ENCODE measurements at regions not wholly inside any gene's neighbourhood (a gene's known extent, or its start where the extent isn't known, plus 50 kb on each side); places are given as distances from the start of the nearest gene placed in this dataset.

- peaks cover 3% of the 10 kb centered on the region; the same call in 1 of the 2 replicates for H3K9me3 ChIP-seq (ENCODE audit: control insufficient read depth, insufficient read depth, low read depth, low read length)
- no peaks in the 10 kb centered on the region for H3K27me3 ChIP-seq (ENCODE audit: control insufficient read depth, insufficient read depth, low read length)
- H3K27ac ChIP-seq (ENCODE audit: low read depth, low read length) = no peak overlapping the region
- H3K36me3 ChIP-seq (ENCODE audit: control insufficient read depth, insufficient read depth, low read length) = no peaks in the 10 kb centered on the region
- H3K9ac ChIP-seq (ENCODE audit: low read length) = no peak overlapping the region
- no peak overlapping the region for H3K4me3 ChIP-seq (ENCODE audit: low read depth, low read length)
- H3K4me1 ChIP-seq (ENCODE audit: control insufficient read depth, insufficient read depth, low read length) = no peaks in the 10 kb centered on the region
These were observed 225.7 kb downstream of the DPH6 start for GRCh38 chr15:35320158-35320780.

- H3K4me1 ChIP-seq (ENCODE audit: control insufficient read depth, insufficient read depth, low read length) = no peaks in the 10 kb centered on the region
- peaks cover 3% of the 10 kb centered on the region; the same call in 1 of the 2 replicates for H3K9me3 ChIP-seq (ENCODE audit: control insufficient read depth, insufficient read depth, low read depth, low read length)
- no peak overlapping the region for H3K9ac ChIP-seq (ENCODE audit: low read length)
- no peak overlapping the region for H3K4me3 ChIP-seq (ENCODE audit: low read depth, low read length)
- no peaks in the 10 kb centered on the region for H3K36me3 ChIP-seq (ENCODE audit: control insufficient read depth, insufficient read depth, low read length)
- no peak overlapping the region for H3K27ac ChIP-seq (ENCODE audit: low read depth, low read length)
- no peaks in the 10 kb centered on the region for H3K27me3 ChIP-seq (ENCODE audit: control insufficient read depth, insufficient read depth, low read length)
These were observed 226.6 kb downstream of the DPH6 start for GRCh38 chr15:35319354-35319753.

GRCh38 chr15:35317217-35317616 is 228.7 kb downstream of the DPH6 start:
- no peaks in the 10 kb centered on the region for H3K4me1 ChIP-seq (ENCODE audit: control insufficient read depth, insufficient read depth, low read length)
- no peaks in the 10 kb centered on the region for H3K36me3 ChIP-seq (ENCODE audit: control insufficient read depth, insufficient read depth, low read length)
- H3K27ac ChIP-seq (ENCODE audit: low read depth, low read length) = no peak overlapping the region
- H3K27me3 ChIP-seq (ENCODE audit: control insufficient read depth, insufficient read depth, low read length) = no peaks in the 10 kb centered on the region
- H3K9ac ChIP-seq (ENCODE audit: low read length) = no peak overlapping the region
- no peak overlapping the region for H3K4me3 ChIP-seq (ENCODE audit: low read depth, low read length)
- peaks cover 3% of the 10 kb centered on the region; the same call in 1 of the 2 replicates for H3K9me3 ChIP-seq (ENCODE audit: control insufficient read depth, insufficient read depth, low read depth, low read length)

GRCh38 chr15:35312344-35312743 is 227.2 kb upstream of the NANOGP8 start:
- Histone ChIP-seq H3K27me3 (ENCODE audit: control insufficient read depth, insufficient read depth, low read length) (no peaks in the 10 kb centered on the region), H3K27ac (ENCODE audit: low read depth, low read length) (no peak overlapping the region), H3K9ac (ENCODE audit: low read length) (no peak overlapping the region), H3K36me3 (ENCODE audit: control insufficient read depth, insufficient read depth, low read length) (no peaks in the 10 kb centered on the region), H3K4me1 (ENCODE audit: control insufficient read depth, insufficient read depth, low read length) (no peaks in the 10 kb centered on the region), H3K9me3 (ENCODE audit: control insufficient read depth, insufficient read depth, low read depth, low read length) (peaks cover 3% of the 10 kb centered on the region; the same call in 1 of the 2 replicates), H3K4me3 (ENCODE audit: low read depth, low read length) (no peak overlapping the region)

GRCh38 chr15:35311615-35312014 is 226.5 kb upstream of the NANOGP8 start:
- H3K4me3 ChIP-seq (ENCODE audit: low read depth, low read length) = no peak overlapping the region
- no peak overlapping the region for H3K9ac ChIP-seq (ENCODE audit: low read length)
- H3K27ac ChIP-seq (ENCODE audit: low read depth, low read length) = no peak overlapping the region
- H3K27me3 ChIP-seq (ENCODE audit: control insufficient read depth, insufficient read depth, low read length) = no peaks in the 10 kb centered on the region
- H3K9me3 ChIP-seq (ENCODE audit: control insufficient read depth, insufficient read depth, low read depth, low read length) = peaks cover 3% of the 10 kb centered on the region; the same call in 1 of the 2 replicates
- peaks cover 6% of the 10 kb centered on the region for H3K4me1 ChIP-seq (ENCODE audit: control insufficient read depth, insufficient read depth, low read length)
- H3K36me3 ChIP-seq (ENCODE audit: control insufficient read depth, insufficient read depth, low read length) = no peaks in the 10 kb centered on the region

- H3K4me1 ChIP-seq (ENCODE audit: control insufficient read depth, insufficient read depth, low read length) = peaks cover 11% of the 10 kb centered on the region
- no peak overlapping the region for H3K4me3 ChIP-seq (ENCODE audit: low read depth, low read length)
- H3K36me3 ChIP-seq (ENCODE audit: control insufficient read depth, insufficient read depth, low read length) = no peaks in the 10 kb centered on the region
- H3K27me3 ChIP-seq (ENCODE audit: control insufficient read depth, insufficient read depth, low read length) = no peaks in the 10 kb centered on the region
- no peaks in the 10 kb centered on the region for H3K9me3 ChIP-seq (ENCODE audit: control insufficient read depth, insufficient read depth, low read depth, low read length)
- H3K9ac ChIP-seq (ENCODE audit: low read length) = no peak overlapping the region
- H3K27ac ChIP-seq (ENCODE audit: low read depth, low read length) = no peak overlapping the region
These were observed 224.8 kb upstream of the NANOGP8 start for GRCh38 chr15:35309886-35310285.

- H3K9ac ChIP-seq (ENCODE audit: low read length) = no peak overlapping the region
These were observed 223.7 kb upstream of the NANOGP8 start for GRCh38 chr15:35308802-35309201.

GRCh38 chr15:35307676-35308075 is 222.6 kb upstream of the NANOGP8 start:
- no peaks in the 10 kb centered on the region for H3K9me3 ChIP-seq (ENCODE audit: control insufficient read depth, insufficient read depth, low read depth, low read length)
- peaks cover 11% of the 10 kb centered on the region for H3K4me1 ChIP-seq (ENCODE audit: control insufficient read depth, insufficient read depth, low read length)
- no peaks in the 10 kb centered on the region for H3K27me3 ChIP-seq (ENCODE audit: control insufficient read depth, insufficient read depth, low read length)
- no peak overlapping the region for H3K9ac ChIP-seq (ENCODE audit: low read length)
- no peaks in the 10 kb centered on the region for H3K36me3 ChIP-seq (ENCODE audit: control insufficient read depth, insufficient read depth, low read length)
- no peak overlapping the region for H3K27ac ChIP-seq (ENCODE audit: low read depth, low read length)
- no peak overlapping the region for H3K4me3 ChIP-seq (ENCODE audit: low read depth, low read length)

More at GRCh38 chr15:35308802-35309201, 223.7 kb upstream of the NANOGP8 start:
- no peaks in the 10 kb centered on the region for H3K27me3 ChIP-seq (ENCODE audit: control insufficient read depth, insufficient read depth, low read length)
- no peak overlapping the region for H3K27ac ChIP-seq (ENCODE audit: low read depth, low read length)
- peaks cover 11% of the 10 kb centered on the region for H3K4me1 ChIP-seq (ENCODE audit: control insufficient read depth, insufficient read depth, low read length)
- no peaks in the 10 kb centered on the region for H3K9me3 ChIP-seq (ENCODE audit: control insufficient read depth, insufficient read depth, low read depth, low read length)
- no peaks in the 10 kb centered on the region for H3K36me3 ChIP-seq (ENCODE audit: control insufficient read depth, insufficient read depth, low read length)
- no peak overlapping the region for H3K4me3 ChIP-seq (ENCODE audit: low read depth, low read length)

- H3K9me3 ChIP-seq (ENCODE audit: control insufficient read depth, insufficient read depth, low read depth, low read length) = no peaks in the 10 kb centered on the region
- no peak overlapping the region for H3K27ac ChIP-seq (ENCODE audit: low read depth, low read length)
- peaks cover 11% of the 10 kb centered on the region for H3K4me1 ChIP-seq (ENCODE audit: control insufficient read depth, insufficient read depth, low read length)
- H3K9ac ChIP-seq (ENCODE audit: low read length) = no peak overlapping the region
- no peaks in the 10 kb centered on the region for H3K27me3 ChIP-seq (ENCODE audit: control insufficient read depth, insufficient read depth, low read length)
- no peaks in the 10 kb centered on the region for H3K36me3 ChIP-seq (ENCODE audit: control insufficient read depth, insufficient read depth, low read length)
- no peak overlapping the region for H3K4me3 ChIP-seq (ENCODE audit: low read depth, low read length)
These were observed 221.9 kb upstream of the NANOGP8 start for GRCh38 chr15:35307026-35307425.

GRCh38 chr15:35306361-35306981 is 221.4 kb upstream of the NANOGP8 start:
- H3K9me3 ChIP-seq (ENCODE audit: control insufficient read depth, insufficient read depth, low read depth, low read length) = no peaks in the 10 kb centered on the region
- H3K4me1 ChIP-seq (ENCODE audit: control insufficient read depth, insufficient read depth, low read length) = peaks cover 11% of the 10 kb centered on the region
- H3K27ac ChIP-seq (ENCODE audit: low read depth, low read length) = no peak overlapping the region
- no peak overlapping the region for H3K4me3 ChIP-seq (ENCODE audit: low read depth, low read length)
- peak overlapping the region; percentile 2 for H3K9ac ChIP-seq (ENCODE audit: low read length)
- no peaks in the 10 kb centered on the region for H3K27me3 ChIP-seq (ENCODE audit: control insufficient read depth, insufficient read depth, low read length)
- H3K36me3 ChIP-seq (ENCODE audit: control insufficient read depth, insufficient read depth, low read length) = no peaks in the 10 kb centered on the region

GRCh38 chr15:35305946-35306345 is 220.9 kb upstream of the NANOGP8 start:
- Histone ChIP-seq H3K9me3 (ENCODE audit: control insufficient read depth, insufficient read depth, low read depth, low read length) (no peaks in the 10 kb centered on the region), H3K9ac (ENCODE audit: low read length) (no peak overlapping the region), H3K4me1 (ENCODE audit: control insufficient read depth, insufficient read depth, low read length) (peaks cover 11% of the 10 kb centered on the region), H3K4me3 (ENCODE audit: low read depth, low read length) (no peak overlapping the region), H3K36me3 (ENCODE audit: control insufficient read depth, insufficient read depth, low read length) (no peaks in the 10 kb centered on the region), H3K27me3 (ENCODE audit: control insufficient read depth, insufficient read depth, low read length) (no peaks in the 10 kb centered on the region), H3K27ac (ENCODE audit: low read depth, low read length) (no peak overlapping the region)
